ENCODE measurements at regions not wholly inside any gene's neighbourhood (a gene's known extent, or its start where the extent isn't known, plus 50 kb on each side); places are given as distances from the start of the nearest gene placed in this dataset.

DNA sequence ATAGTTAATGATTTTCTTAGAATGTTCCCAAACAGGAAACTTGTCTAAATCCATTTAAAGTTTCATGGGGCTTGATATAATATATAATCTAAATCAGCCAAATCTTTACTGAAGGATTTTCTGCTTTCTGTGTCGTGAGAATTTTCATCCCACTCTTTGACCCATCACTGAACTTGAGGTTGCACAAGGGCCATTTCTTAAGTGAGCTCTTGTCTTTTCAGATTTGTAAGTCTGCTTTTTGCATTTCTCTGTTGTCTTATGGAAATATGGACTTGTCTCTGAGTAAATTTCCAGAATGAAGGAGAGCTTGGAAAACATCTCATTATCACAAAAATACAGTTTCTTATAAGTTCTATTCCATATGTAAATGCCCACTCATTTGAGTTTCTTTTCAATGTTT lies 149.2 kb upstream of the ARRDC3 start:
- TF ChIP-seq, protein P1, sequence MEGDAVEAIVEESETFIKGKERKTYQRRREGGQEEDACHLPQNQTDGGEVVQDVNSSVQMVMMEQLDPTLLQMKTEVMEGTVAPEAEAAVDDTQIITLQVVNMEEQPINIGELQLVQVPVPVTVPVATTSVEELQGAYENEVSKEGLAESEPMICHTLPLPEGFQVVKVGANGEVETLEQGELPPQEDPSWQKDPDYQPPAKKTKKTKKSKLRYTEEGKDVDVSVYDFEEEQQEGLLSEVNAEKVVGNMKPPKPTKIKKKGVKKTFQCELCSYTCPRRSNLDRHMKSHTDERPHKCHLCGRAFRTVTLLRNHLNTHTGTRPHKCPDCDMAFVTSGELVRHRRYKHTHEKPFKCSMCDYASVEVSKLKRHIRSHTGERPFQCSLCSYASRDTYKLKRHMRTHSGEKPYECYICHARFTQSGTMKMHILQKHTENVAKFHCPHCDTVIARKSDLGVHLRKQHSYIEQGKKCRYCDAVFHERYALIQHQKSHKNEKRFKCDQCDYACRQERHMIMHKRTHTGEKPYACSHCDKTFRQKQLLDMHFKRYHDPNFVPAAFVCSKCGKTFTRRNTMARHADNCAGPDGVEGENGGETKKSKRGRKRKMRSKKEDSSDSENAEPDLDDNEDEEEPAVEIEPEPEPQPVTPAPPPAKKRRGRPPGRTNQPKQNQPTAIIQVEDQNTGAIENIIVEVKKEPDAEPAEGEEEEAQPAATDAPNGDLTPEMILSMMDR (conservative IDR thresholded peaks at IDR 0.05; ENCODE audit: low read length), result no peak
- TF ChIP-seq EZH2phosphoT487 (IDR thresholded peaks at IDR 0.05; ENCODE audit: borderline replicate concordance), result no peak

Data from Loucy (cell line).